ENCODE measurements at regions not wholly inside any gene's neighbourhood (a gene's known extent, or its start where the extent isn't known, plus 50 kb on each side); places are given as distances from the start of the nearest gene placed in this dataset.

GRCh38 chr10:10533437-10533836, 484.2 kb upstream of the CELF2 start:
- Mint-ChIP-seq H3K27ac (no peak overlapping the region), H3K4me1 (ENCODE audit: low read depth) (no peaks in the 10 kb centered on the region), H3K4me3 (no peak overlapping the region), H3K27me3 (no peaks in the 10 kb centered on the region), H3K9me3 (no peaks in the 10 kb centered on the region), H3K36me3 (ENCODE audit: low read depth) (no peaks in the 10 kb centered on the region)
- TF ChIP-seq CTCF (IDR thresholded peaks at IDR 0.05): no peak
- DNase-seq (no peak), ATAC-seq (no peak)
- POLR2A ChIA-PET: no interaction called here
- CTCF ChIA-PET: no interaction called here
- intact Hi-C loops (cut with micrococcal nuclease): no loop called here

GRCh38 chr10:10538326-10538725, 479.3 kb upstream of the CELF2 start:
- CTCF ChIA-PET: no interaction called here

GRCh38 chr10:10540398-10540797, 477.3 kb upstream of the CELF2 start:
- Mint-ChIP-seq H3K9me3 (no peaks in the 10 kb centered on the region), H3K27ac (no peak overlapping the region), H3K36me3 (ENCODE audit: low read depth) (no peaks in the 10 kb centered on the region), H3K27me3 (peaks cover 4% of the 10 kb centered on the region), H3K4me3 (no peak overlapping the region), H3K4me1 (ENCODE audit: low read depth) (no peaks in the 10 kb centered on the region)
- ATAC-seq (no peak), DNase-seq (no peak)
- TF ChIP-seq CTCF (IDR thresholded peaks at IDR 0.05): no peak
- ChIA-PET POLR2A (no interaction called here), CTCF (no interaction called here)
- intact Hi-C loops (cut with micrococcal nuclease): no loop called here

More at GRCh38 chr10:10538326-10538725, 479.3 kb upstream of the CELF2 start:
- peaks cover 4% of the 10 kb centered on the region for H3K27me3 Mint-ChIP-seq
- intact Hi-C loops (cut with micrococcal nuclease): no loop called here
- DNase-seq: no peak
- H3K9me3 Mint-ChIP-seq: no peaks in the 10 kb centered on the region
- H3K4me3 Mint-ChIP-seq: no peak overlapping the region
- no peak for TF ChIP-seq CTCF (IDR thresholded peaks at IDR 0.05)
- H3K4me1 Mint-ChIP-seq (ENCODE audit: low read depth): no peaks in the 10 kb centered on the region
- ATAC-seq: no peak
- no peaks in the 10 kb centered on the region for H3K36me3 Mint-ChIP-seq (ENCODE audit: low read depth)
- no peak overlapping the region for H3K27ac Mint-ChIP-seq
- POLR2A ChIA-PET: no interaction called here

GRCh38 chr10:10542477-10542876, 475.2 kb upstream of the CELF2 start:
- H3K9me3 Mint-ChIP-seq: no peaks in the 10 kb centered on the region
- intact Hi-C loops (cut with micrococcal nuclease): no loop called here
- DNase-seq (no peak), ATAC-seq (no peak)
- H3K27ac Mint-ChIP-seq: no peak overlapping the region
- H3K4me3 Mint-ChIP-seq: no peak overlapping the region
- POLR2A ChIA-PET: no interaction called here
- no peaks in the 10 kb centered on the region for H3K4me1 Mint-ChIP-seq (ENCODE audit: low read depth)
- CTCF ChIA-PET: interaction anchor here (1.0 kb wide), 1 partner anchor 16 kb away, joined by 3 read pairs; no protein-coding TSS in a partner anchor
- no peak for TF ChIP-seq CTCF (IDR thresholded peaks at IDR 0.05)
- no peaks in the 10 kb centered on the region for H3K36me3 Mint-ChIP-seq (ENCODE audit: low read depth)
- H3K27me3 Mint-ChIP-seq: peaks cover 4% of the 10 kb centered on the region

- no peak overlapping the region for H3K4me3 Mint-ChIP-seq
- no peak for TF ChIP-seq CTCF (IDR thresholded peaks at IDR 0.05)
Measured at GRCh38 chr10:10544890-10545289, 472.8 kb upstream of the CELF2 start.

More at GRCh38 chr10:10544890-10545289, 472.8 kb upstream of the CELF2 start:
- DNase-seq: no peak
- no peaks in the 10 kb centered on the region for H3K9me3 Mint-ChIP-seq
- H3K27me3 Mint-ChIP-seq: peaks cover 4% of the 10 kb centered on the region
- H3K36me3 Mint-ChIP-seq (ENCODE audit: low read depth): no peaks in the 10 kb centered on the region
- CTCF ChIA-PET: no interaction called here
- ATAC-seq: no peak
- intact Hi-C loops (cut with micrococcal nuclease): no loop called here
- H3K4me1 Mint-ChIP-seq (ENCODE audit: low read depth): no peaks in the 10 kb centered on the region
- POLR2A ChIA-PET: no interaction called here
- H3K27ac Mint-ChIP-seq: no peak overlapping the region

Measured in activated CD8-positive, alpha-beta T cell treated with anti-CD3 and anti-CD28 coated beads for 36 hours (primary cell).